CD8-positive, alpha-beta memory T cell (primary cell): ENCODE measurements at regions not wholly inside any gene's neighbourhood (a gene's known extent, or its start where the extent isn't known, plus 50 kb on each side); places are given as distances from the start of the nearest gene placed in this dataset.

ENCODE experiments used
- CTCF ChIA-PET: fragments of 350-600 bp; sonication (Branson Sonifier 250); formaldehyde crosslinking; loops from one replicate; lab custom pipeline; 2021; ENCODE audit warnings: antibody characterized with exemption; lab: Charles Lee
- POLR2A ChIA-PET: fragments of 350-600 bp; sonication (Branson Sonifier 250); formaldehyde crosslinking; loops from one replicate; lab custom pipeline; 2021; ENCODE audit warnings: antibody characterized with exemption; lab: Charles Lee
- DNase-seq, 5 donors: peaks; one replicate each; pipeline versions ENCODE4 v3.0.0 to v3.0.0-alpha.2; 2020 to 2022; ENCODE audit warnings: mixed read lengths in 1 of 5
- H3K27ac ChIP-seq: one replicate; pipeline ENCODE4 v1.7.0; 2013; ENCODE audit warnings: low read depth, mild to moderate bottlenecking, low read length, moderate library complexity
- H3K27me3 ChIP-seq: 2 replicates; pipeline ENCODE4 v1.7.0; 2013; ENCODE audit warnings: low read length, mild to moderate bottlenecking; ENCODE audit not compliant: insufficient read depth, poor library complexity, severe bottlenecking
- H3K36me3 ChIP-seq: 2 replicates; pipeline ENCODE4 v1.7.0; 2013; ENCODE audit warnings: mild to moderate bottlenecking, low read length, moderate library complexity; ENCODE audit not compliant: insufficient read depth
- H3K4me1 ChIP-seq: 2 replicates; pipeline ENCODE4 v1.7.0; 2013; ENCODE audit warnings: mild to moderate bottlenecking, low read length, moderate library complexity; ENCODE audit not compliant: insufficient read depth
- H3K4me3 ChIP-seq: 2 replicates; pipeline ENCODE4 v1.7.0; 2013; ENCODE audit warnings: mild to moderate bottlenecking, low read length
- H3K9me3 ChIP-seq: 2 replicates; pipeline ENCODE4 v1.7.0; 2013; ENCODE audit warnings: mild to moderate bottlenecking, low read length
- H3K27ac Mint-ChIP-seq, 8 donors: one replicate each; pipeline ENCODE4 v1.8.0; 2020 to 2021; ENCODE audit warnings: mixed read lengths in 8 of 8, mild to moderate bottlenecking in 6 of 8, inconsistent platforms in 3 of 8, moderate library complexity in 3 of 8
- H3K27me3 Mint-ChIP-seq, 2 donors: one replicate each; pipeline ENCODE4 v1.8.0; 2020 to 2021; ENCODE audit warnings: mixed read lengths in 2 of 2, mild to moderate bottlenecking in 1 of 2, moderate library complexity in 1 of 2
- H3K36me3 Mint-ChIP-seq, 3 donors: one replicate each; pipeline ENCODE4 v1.8.0; 2020 to 2021; ENCODE audit warnings: mixed read lengths in 3 of 3, inconsistent platforms in 1 of 3, mild to moderate bottlenecking in 1 of 3
- H3K4me1 Mint-ChIP-seq, 3 donors: one replicate each; pipeline ENCODE4 v1.8.0; 2020 to 2021; ENCODE audit warnings: mixed read lengths in 3 of 3, inconsistent platforms in 1 of 3, mild to moderate bottlenecking in 1 of 3
- H3K4me3 Mint-ChIP-seq, 7 donors: one replicate each; pipeline ENCODE4 v1.8.0; 2020 to 2021; ENCODE audit warnings: mixed read lengths in 7 of 7, mild to moderate bottlenecking in 6 of 7, moderate library complexity in 4 of 7, inconsistent platforms in 2 of 7
- H3K9me3 Mint-ChIP-seq, 5 donors: one replicate each; pipeline ENCODE4 v1.8.0; 2020 to 2022; ENCODE audit warnings: mixed read lengths in 5 of 5, mild to moderate bottlenecking in 3 of 5, moderate library complexity in 2 of 5, inconsistent platforms in 1 of 5

DNA sequence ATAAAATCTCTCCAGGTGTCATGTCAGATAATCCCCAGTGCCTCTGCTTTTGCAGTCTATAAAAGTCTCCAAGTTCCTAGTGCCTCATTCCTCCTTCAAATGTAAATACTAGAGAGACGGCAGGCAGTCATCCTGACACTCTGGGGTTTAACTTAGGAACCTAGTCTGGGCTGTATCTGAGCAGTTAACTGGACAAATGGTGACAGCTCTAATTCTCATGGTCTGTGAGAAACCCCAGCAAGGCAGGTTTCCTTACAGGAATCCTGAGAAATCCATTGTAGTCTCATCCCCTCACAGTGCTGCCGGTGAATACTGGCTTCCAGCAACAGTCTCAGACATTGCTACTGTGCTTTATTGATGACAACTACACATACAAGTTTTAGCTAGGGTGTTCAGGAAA is 246.8 kb downstream of the SNCA start:
- Mint-ChIP-seq H3K4me1 (no peaks in the 10 kb centered on the region), H3K27me3 (peaks cover 0 to 1% of the 10 kb centered on the region in 2 donors), H3K27ac (no peak overlapping the region), H3K36me3 (no peaks in the 10 kb centered on the region), H3K4me3 (no peak overlapping the region), H3K9me3 (no peaks in the 10 kb centered on the region)
- POLR2A ChIA-PET = no interaction called here
- Histone ChIP-seq H3K27ac (no peak overlapping the region), H3K4me1 (no peaks in the 10 kb centered on the region), H3K36me3 (no peaks in the 10 kb centered on the region), H3K4me3 (no peak overlapping the region), H3K27me3 (no peaks in the 10 kb centered on the region), H3K9me3 (no peaks in the 10 kb centered on the region)
- DNase-seq = no peak
- CTCF ChIA-PET = no interaction called here

DNA sequence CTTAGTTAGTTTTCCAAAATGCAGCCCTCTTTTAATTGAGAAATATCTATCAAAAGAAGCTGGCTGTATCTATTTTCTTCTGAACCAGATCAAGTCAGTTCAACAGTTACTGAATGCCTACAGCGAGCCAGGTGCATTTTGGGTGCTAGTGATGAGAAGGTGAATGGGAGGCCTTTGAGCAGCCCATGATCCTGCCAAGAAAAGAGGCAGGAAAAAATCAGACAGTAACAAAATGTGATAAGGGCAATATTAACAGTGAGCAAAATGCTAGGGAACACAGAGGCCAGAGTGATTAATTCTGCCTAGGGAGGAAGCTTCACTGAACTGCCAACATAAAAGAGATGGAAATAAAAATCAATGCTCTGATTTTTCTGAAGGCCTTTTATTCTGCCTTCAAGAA is 248.5 kb downstream of the SNCA start:
- CTCF ChIA-PET = no interaction called here
- H3K36me3 ChIP-seq = no peaks in the 10 kb centered on the region
- Mint-ChIP-seq H3K36me3 (no peaks in the 10 kb centered on the region), H3K27me3 (peaks cover 1 to 5% of the 10 kb centered on the region in 2 donors), H3K4me3 (no peak overlapping the region), H3K9me3 (no peaks in the 10 kb centered on the region), H3K4me1 (no peaks in the 10 kb centered on the region), H3K27ac (no peak overlapping the region)
- H3K27me3 ChIP-seq = no peaks in the 10 kb centered on the region
- H3K4me3 ChIP-seq = no peak overlapping the region
- no peak for DNase-seq
- POLR2A ChIA-PET = no interaction called here
- no peaks in the 10 kb centered on the region for H3K4me1 ChIP-seq
- no peak overlapping the region for H3K27ac ChIP-seq
- H3K9me3 ChIP-seq = no peaks in the 10 kb centered on the region

DNA sequence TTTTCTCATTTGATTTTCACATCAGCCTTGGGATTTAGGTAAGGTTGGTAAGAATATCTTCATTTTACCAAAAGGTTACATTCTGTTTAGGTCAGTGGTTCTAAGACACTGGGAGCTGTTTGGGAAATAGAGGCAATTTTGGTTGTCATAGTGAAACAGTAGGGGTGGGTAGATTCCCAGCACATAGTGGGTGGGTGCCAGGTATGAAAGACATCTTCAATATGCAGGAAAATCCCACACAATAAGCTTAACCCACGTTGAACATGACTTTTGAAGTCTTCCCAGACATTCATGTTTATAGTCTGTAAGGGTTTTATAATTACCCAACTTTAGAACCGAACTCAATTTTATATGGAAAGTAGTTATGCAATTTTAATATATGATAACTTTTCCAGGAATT is 249.6 kb downstream of the SNCA start:
- ChIA-PET POLR2A (no interaction called here), CTCF (no interaction called here)

DNA sequence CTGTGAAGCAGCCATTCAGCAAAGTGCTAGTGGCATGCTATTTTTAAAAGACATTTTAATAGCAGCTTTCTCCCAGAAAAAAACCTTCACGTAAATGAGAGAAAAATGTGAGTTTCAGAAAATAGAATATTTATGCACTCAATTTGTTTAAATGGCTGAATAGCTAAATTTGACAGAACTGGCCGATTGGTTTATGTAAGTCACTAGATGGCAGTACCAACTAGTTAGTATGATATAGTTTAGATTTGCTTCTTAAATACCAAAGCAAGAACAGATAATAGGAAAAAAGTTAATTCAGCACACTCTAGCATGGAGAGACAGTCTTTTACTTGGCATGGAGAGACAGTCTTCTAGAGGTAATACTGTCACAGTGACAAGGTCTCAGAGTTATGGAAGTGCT is 250.1 kb downstream of the SNCA start:
- Histone ChIP-seq H3K4me1 (no peaks in the 10 kb centered on the region), H3K27ac (no peak overlapping the region), H3K27me3 (no peaks in the 10 kb centered on the region), H3K4me3 (no peak overlapping the region), H3K36me3 (no peaks in the 10 kb centered on the region), H3K9me3 (no peaks in the 10 kb centered on the region)
- H3K27me3 Mint-ChIP-seq = peaks cover 1 to 17% of the 10 kb centered on the region in 2 donors
- H3K4me1 Mint-ChIP-seq = no peaks in the 10 kb centered on the region
- H3K9me3 Mint-ChIP-seq = no peaks in the 10 kb centered on the region
- H3K36me3 Mint-ChIP-seq = no peaks in the 10 kb centered on the region
- POLR2A ChIA-PET = no interaction called here
- H3K27ac Mint-ChIP-seq = no peak overlapping the region
- CTCF ChIA-PET = no interaction called here
- DNase-seq = no peak
- no peak overlapping the region for H3K4me3 Mint-ChIP-seq

More for the DNA sequence above, 249.6 kb downstream of the SNCA start:
- Histone ChIP-seq H3K27ac (no peak overlapping the region), H3K4me3 (no peak overlapping the region), H3K9me3 (no peaks in the 10 kb centered on the region), H3K4me1 (no peaks in the 10 kb centered on the region), H3K36me3 (no peaks in the 10 kb centered on the region), H3K27me3 (no peaks in the 10 kb centered on the region)
- Mint-ChIP-seq H3K9me3 (no peaks in the 10 kb centered on the region), H3K27me3 (peaks cover 1 to 12% of the 10 kb centered on the region in 2 donors), H3K27ac (no peak overlapping the region), H3K36me3 (no peaks in the 10 kb centered on the region), H3K4me3 (no peak overlapping the region), H3K4me1 (no peaks in the 10 kb centered on the region)
- DNase-seq = no peak

DNA sequence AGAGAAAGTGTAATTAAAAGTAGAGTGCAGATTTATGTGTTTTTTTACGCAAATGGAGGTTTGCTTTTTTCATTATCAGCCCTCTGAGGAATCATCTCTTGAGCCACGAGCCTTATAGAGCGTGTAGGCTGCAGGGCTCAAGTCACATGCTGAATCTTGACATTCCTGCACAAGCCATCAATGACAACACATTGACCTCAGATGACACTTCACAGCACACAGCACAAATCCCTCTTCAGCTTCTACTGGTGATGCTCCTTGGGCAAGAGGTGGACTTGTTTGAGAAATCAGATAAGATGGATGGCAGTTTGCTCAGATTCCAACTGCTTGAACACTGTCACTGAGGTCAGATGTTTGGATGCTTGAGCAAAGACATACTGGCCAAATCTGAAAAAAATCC is 250.6 kb downstream of the SNCA start:
- Mint-ChIP-seq H3K9me3 (no peaks in the 10 kb centered on the region), H3K36me3 (peaks cover 0 to under 1% (median 0%) of the 10 kb centered on the region in 3 donors), H3K27ac (no peak overlapping the region), H3K4me3 (no peak overlapping the region), H3K27me3 (peaks cover 1 to 19% of the 10 kb centered on the region in 2 donors), H3K4me1 (no peaks in the 10 kb centered on the region)
- POLR2A ChIA-PET = no interaction called here
- Histone ChIP-seq H3K4me3 (no peak overlapping the region), H3K4me1 (no peaks in the 10 kb centered on the region), H3K27ac (no peak overlapping the region), H3K9me3 (no peaks in the 10 kb centered on the region), H3K27me3 (no peaks in the 10 kb centered on the region), H3K36me3 (no peaks in the 10 kb centered on the region)
- CTCF ChIA-PET = no interaction called here
- DNase-seq = no peak

DNA sequence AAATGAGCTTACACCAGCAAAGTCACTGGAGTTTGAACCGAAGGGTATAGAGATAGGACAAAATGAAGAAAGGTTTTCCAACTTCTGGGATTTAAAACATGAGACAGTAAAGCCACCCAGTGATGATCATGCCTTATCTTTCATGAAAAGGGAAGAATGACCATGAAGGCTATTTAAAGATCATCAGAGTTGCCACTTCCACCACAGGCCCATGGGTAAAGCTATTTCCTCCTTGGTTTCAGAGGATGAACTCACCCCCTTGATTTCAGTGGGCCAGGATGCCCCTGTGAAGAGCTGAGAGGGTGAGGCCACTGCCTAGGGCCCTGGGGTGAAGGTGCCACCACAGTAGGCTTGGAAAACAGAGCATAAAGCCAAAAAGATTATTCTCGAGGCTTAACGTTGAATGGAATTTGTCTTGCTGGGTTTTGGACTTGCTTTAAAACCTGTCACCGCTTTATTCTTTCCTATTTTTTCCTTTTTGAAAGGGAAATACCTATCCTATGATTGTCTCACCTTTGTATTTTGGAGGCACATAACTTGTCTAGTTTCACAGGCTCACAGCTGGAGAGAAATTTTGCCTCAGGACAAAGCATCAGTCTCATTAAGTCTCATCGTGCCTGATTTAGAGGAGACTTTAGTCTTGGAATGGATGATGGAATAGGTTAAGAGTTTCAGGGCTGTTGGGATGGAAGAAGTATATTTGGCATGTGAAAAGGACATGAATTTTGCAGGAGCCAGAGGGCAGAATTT is 254.0 kb downstream of the SNCA start:
- POLR2A ChIA-PET = no interaction called here
- H3K9me3 ChIP-seq = no peaks in the 10 kb centered on the region
- H3K4me1 ChIP-seq = no peaks in the 10 kb centered on the region
- DNase-seq = no peak
- no peaks in the 10 kb centered on the region for H3K36me3 ChIP-seq
- CTCF ChIA-PET = no interaction called here
- H3K4me3 ChIP-seq = no peak overlapping the region
- Mint-ChIP-seq H3K9me3 (no peaks in the 10 kb centered on the region), H3K4me1 (no peaks in the 10 kb centered on the region), H3K27me3 (peaks cover 0 to 25% of the 10 kb centered on the region in 2 donors), H3K36me3 (peaks cover 0 to 4% (median 0%) of the 10 kb centered on the region in 3 donors), H3K4me3 (no peak overlapping the region), H3K27ac (no peak overlapping the region)
- H3K27ac ChIP-seq = no peak overlapping the region
- no peaks in the 10 kb centered on the region for H3K27me3 ChIP-seq

DNA sequence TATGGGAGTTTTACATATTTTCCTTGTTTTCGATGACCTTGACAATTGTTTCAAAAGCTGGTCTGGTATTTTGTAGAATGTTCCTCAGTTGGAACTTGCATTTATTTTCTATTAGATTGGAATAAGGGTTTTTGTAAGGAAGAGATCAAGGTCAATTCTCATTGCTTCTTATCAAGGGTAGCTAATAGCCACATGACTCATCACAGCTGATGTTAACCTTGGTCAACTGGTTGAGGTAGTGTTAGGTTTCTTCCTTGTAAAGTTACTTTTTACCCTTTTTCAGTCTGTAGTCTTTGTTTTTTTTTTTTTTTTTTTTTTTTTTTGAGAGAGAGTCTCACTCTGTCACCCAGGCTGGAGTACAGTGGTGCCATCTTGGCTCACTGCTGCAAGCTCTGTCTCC is 257.2 kb downstream of the SNCA start:
- peaks cover 0 to 23% of the 10 kb centered on the region in 2 donors for H3K27me3 Mint-ChIP-seq
- Histone ChIP-seq H3K4me1 (no peaks in the 10 kb centered on the region), H3K27me3 (no peaks in the 10 kb centered on the region), H3K36me3 (no peaks in the 10 kb centered on the region), H3K27ac (no peak overlapping the region), H3K9me3 (no peaks in the 10 kb centered on the region), H3K4me3 (no peak overlapping the region)
- no peak overlapping the region for H3K27ac Mint-ChIP-seq
- peaks cover 0 to 4% (median 0%) of the 10 kb centered on the region in 3 donors for H3K36me3 Mint-ChIP-seq
- no peak for DNase-seq
- H3K4me1 Mint-ChIP-seq = no peaks in the 10 kb centered on the region
- H3K4me3 Mint-ChIP-seq = no peak overlapping the region
- ChIA-PET CTCF (no interaction called here), POLR2A (no interaction called here)
- no peaks in the 10 kb centered on the region for H3K9me3 Mint-ChIP-seq

DNA sequence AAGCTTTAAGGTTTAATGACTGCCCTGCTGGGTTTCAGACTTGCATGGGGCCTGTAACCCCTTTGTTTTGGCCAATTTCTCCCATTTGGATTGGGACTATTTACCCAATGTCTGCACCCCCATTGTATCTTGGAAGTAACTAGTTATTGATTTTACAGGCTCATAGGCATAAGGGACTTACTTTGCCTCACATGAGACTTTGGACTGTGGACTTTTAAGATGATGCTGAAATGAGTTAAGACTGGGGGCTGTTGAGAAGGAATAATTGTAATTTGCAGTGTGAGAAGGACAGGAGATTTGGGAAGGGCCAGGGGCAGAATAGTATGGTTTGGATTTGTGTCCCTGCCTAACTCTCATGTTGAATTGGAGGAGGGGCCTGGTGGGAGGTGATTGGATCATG is 260.7 kb downstream of the SNCA start:
- Mint-ChIP-seq H3K36me3 (peaks cover 0 to 2% (median 0%) of the 10 kb centered on the region in 3 donors), H3K4me1 (no peaks in the 10 kb centered on the region), H3K9me3 (no peaks in the 10 kb centered on the region), H3K27ac (no peak overlapping the region), H3K27me3 (peaks cover 0 to 4% of the 10 kb centered on the region in 2 donors), H3K4me3 (no peak overlapping the region)
- H3K4me3 ChIP-seq = no peak overlapping the region
- H3K27ac ChIP-seq = no peak overlapping the region
- no peak for DNase-seq
- no peaks in the 10 kb centered on the region for H3K27me3 ChIP-seq
- H3K9me3 ChIP-seq = no peaks in the 10 kb centered on the region
- ChIA-PET CTCF (no interaction called here), POLR2A (no interaction called here)
- no peaks in the 10 kb centered on the region for H3K4me1 ChIP-seq
- H3K36me3 ChIP-seq = no peaks in the 10 kb centered on the region
